Calu3 (cell line): ENCODE measurements at regions not wholly inside any gene's neighbourhood (a gene's known extent, or its start where the extent isn't known, plus 50 kb on each side); places are given as distances from the start of the nearest gene placed in this dataset.

Source experiments
- BruUV-seq: library from RNA; stranded (reverse); fragments of 400-500 nt; replicated peaks from 2 replicates; lab custom pipeline; 2021; lab: Mats Ljungman, UMichigan
- CTCF ChIA-PET: fragments of 300-600 bp; sonication (Branson Sonifier 250); formaldehyde crosslinking; loops from one replicate; lab custom pipeline; 2022; ENCODE audit warnings: antibody characterized with exemption; lab: Charles Lee
- DNase-seq: peaks from one replicate; pipeline ENCODE4 v3.0.0; 2022
- H3K27ac Mint-ChIP-seq: one replicate; pipeline ENCODE4 v1.8.0; 2022; ENCODE audit warnings: mixed read lengths; ENCODE audit not compliant: unreplicated experiment
- H3K27me3 Mint-ChIP-seq: one replicate; pipeline ENCODE4 v1.8.0; 2022; ENCODE audit warnings: mixed read lengths; ENCODE audit not compliant: unreplicated experiment
- H3K36me3 Mint-ChIP-seq: one replicate; pipeline ENCODE4 v1.8.0; 2022; ENCODE audit warnings: mild to moderate bottlenecking, moderate library complexity, mixed read lengths; ENCODE audit not compliant: insufficient read depth, unreplicated experiment
- H3K4me1 Mint-ChIP-seq: one replicate; pipeline ENCODE4 v1.8.0; 2022; ENCODE audit warnings: mild to moderate bottlenecking, low read depth, mixed read lengths; ENCODE audit not compliant: unreplicated experiment
- H3K4me3 Mint-ChIP-seq: one replicate; pipeline ENCODE4 v1.8.0; 2022; ENCODE audit warnings: mild to moderate bottlenecking, low read depth, moderate library complexity, mixed read lengths; ENCODE audit not compliant: unreplicated experiment
- H3K9me3 Mint-ChIP-seq: one replicate; pipeline ENCODE4 v1.8.0; 2022; ENCODE audit warnings: low read depth, mixed read lengths; ENCODE audit not compliant: unreplicated experiment
- CTCF ChIP-seq: fragments of 200-600 bp; IDR thresholded peaks from one replicate; pipeline ENCODE4 v1.8.0; 2022; ENCODE audit warnings: antibody characterized with exemption; ENCODE audit not compliant: unreplicated experiment
- intact Hi-C: fragments of 100-400 bp; cut with micrococcal nuclease; formaldehyde crosslinking; loops from one replicate; pipeline ENCODE4 v1.10.0; 2022; ENCODE audit not compliant: unreplicated experiment

GRCh38 chr1:61538228-61538627 is 186.7 kb downstream of the TM2D1 start:
- H3K27ac Mint-ChIP-seq = no peak overlapping the region
- H3K9me3 Mint-ChIP-seq = no peaks in the 10 kb centered on the region
- CTCF ChIA-PET = no interaction called here
- H3K27me3 Mint-ChIP-seq = peaks cover 8% of the 10 kb centered on the region
- H3K4me3 Mint-ChIP-seq = no peak overlapping the region
- no peaks in the 10 kb centered on the region for H3K36me3 Mint-ChIP-seq
- intact Hi-C loops = no loop called here
- H3K4me1 Mint-ChIP-seq = no peaks in the 10 kb centered on the region
- no TSS peak for BruUV-seq
- no peak for DNase-seq
- no peak for TF ChIP-seq CTCF

- no peak overlapping the region for H3K4me3 Mint-ChIP-seq
- H3K9me3 Mint-ChIP-seq = no peaks in the 10 kb centered on the region
- CTCF ChIA-PET = no interaction called here
- H3K36me3 Mint-ChIP-seq = no peaks in the 10 kb centered on the region
- TF ChIP-seq CTCF = no peak
- H3K4me1 Mint-ChIP-seq = no peaks in the 10 kb centered on the region
- intact Hi-C loops = no loop called here
- no peaks in the 10 kb centered on the region for H3K27me3 Mint-ChIP-seq
- H3K27ac Mint-ChIP-seq = no peak overlapping the region
- BruUV-seq = no TSS peak
- DNase-seq = no peak
These were observed 188.5 kb downstream of the TM2D1 start for GRCh38 chr1:61536174-61537108.

GRCh38 chr1:61534847-61535246 is 190.1 kb downstream of the TM2D1 start:
- Mint-ChIP-seq H3K4me1 (no peaks in the 10 kb centered on the region), H3K9me3 (no peaks in the 10 kb centered on the region), H3K36me3 (no peaks in the 10 kb centered on the region), H3K27ac (no peak overlapping the region), H3K27me3 (no peaks in the 10 kb centered on the region), H3K4me3 (no peak overlapping the region)
- TF ChIP-seq CTCF = no peak
- intact Hi-C loops = no loop called here
- no peak for DNase-seq
- CTCF ChIA-PET = interaction anchor here (0.7 kb wide), 1 partner anchor 134 kb away, joined by 4 read pairs; no protein-coding TSS in a partner anchor
- BruUV-seq = no TSS peak

- no peak for DNase-seq
- Mint-ChIP-seq H3K36me3 (no peaks in the 10 kb centered on the region), H3K27ac (no peak overlapping the region), H3K9me3 (no peaks in the 10 kb centered on the region), H3K4me1 (no peaks in the 10 kb centered on the region), H3K4me3 (no peak overlapping the region), H3K27me3 (no peaks in the 10 kb centered on the region)
- BruUV-seq = no TSS peak
- intact Hi-C loops = no loop called here
- no peak for TF ChIP-seq CTCF
- CTCF ChIA-PET = no interaction called here
These were observed 191.4 kb downstream of the TM2D1 start for GRCh38 chr1:61533546-61533945.
